Activated T-helper 1 cell treated with anti-CD3 and anti-CD28 coated beads, Interleukin-12 subunit alpha, Interleukin-12 subunit beta, Interleukin-2, Interleukin-4 antibody, amounts not matched to agents 30 ng/mL and 10 ng/mL and 1 ng/mL, durations not matched to agents 14 hours and 24 hours and 36 hours (primary cell): ENCODE measurements at regions not wholly inside any gene's neighbourhood (a gene's known extent, or its start where the extent isn't known, plus 50 kb on each side); places are given as distances from the start of the nearest gene placed in this dataset.

Experiments used
- DNase-seq: peaks from one replicate; pipeline ENCODE4 v3.0.0; 2021; ENCODE audit warnings: low spot score
- H3K27ac Mint-ChIP-seq: one replicate; pipeline ENCODE4 v1.8.0; 2021; ENCODE audit warnings: mild to moderate bottlenecking, mixed read lengths
- H3K27me3 Mint-ChIP-seq: one replicate; pipeline ENCODE4 v1.8.0; 2022; ENCODE audit warnings: mild to moderate bottlenecking, moderate library complexity, mixed read lengths; ENCODE audit not compliant: insufficient read depth
- H3K36me3 Mint-ChIP-seq: one replicate; pipeline ENCODE4 v1.8.0; 2021; ENCODE audit warnings: low read depth, mixed read lengths
- H3K4me1 Mint-ChIP-seq: one replicate; pipeline ENCODE4 v1.8.0; 2021; ENCODE audit warnings: low read depth, mixed read lengths
- H3K4me3 Mint-ChIP-seq: one replicate; pipeline ENCODE4 v1.8.0; 2021; ENCODE audit warnings: mild to moderate bottlenecking, moderate library complexity, mixed read lengths
- H3K9me3 Mint-ChIP-seq: one replicate; pipeline ENCODE4 v1.8.0; 2021; ENCODE audit warnings: mixed read lengths
- intact Hi-C: fragments of 100-400 bp; cut with micrococcal nuclease; formaldehyde crosslinking; loops from one replicate; pipeline ENCODE4 v1.15.1; 2024

DNA sequence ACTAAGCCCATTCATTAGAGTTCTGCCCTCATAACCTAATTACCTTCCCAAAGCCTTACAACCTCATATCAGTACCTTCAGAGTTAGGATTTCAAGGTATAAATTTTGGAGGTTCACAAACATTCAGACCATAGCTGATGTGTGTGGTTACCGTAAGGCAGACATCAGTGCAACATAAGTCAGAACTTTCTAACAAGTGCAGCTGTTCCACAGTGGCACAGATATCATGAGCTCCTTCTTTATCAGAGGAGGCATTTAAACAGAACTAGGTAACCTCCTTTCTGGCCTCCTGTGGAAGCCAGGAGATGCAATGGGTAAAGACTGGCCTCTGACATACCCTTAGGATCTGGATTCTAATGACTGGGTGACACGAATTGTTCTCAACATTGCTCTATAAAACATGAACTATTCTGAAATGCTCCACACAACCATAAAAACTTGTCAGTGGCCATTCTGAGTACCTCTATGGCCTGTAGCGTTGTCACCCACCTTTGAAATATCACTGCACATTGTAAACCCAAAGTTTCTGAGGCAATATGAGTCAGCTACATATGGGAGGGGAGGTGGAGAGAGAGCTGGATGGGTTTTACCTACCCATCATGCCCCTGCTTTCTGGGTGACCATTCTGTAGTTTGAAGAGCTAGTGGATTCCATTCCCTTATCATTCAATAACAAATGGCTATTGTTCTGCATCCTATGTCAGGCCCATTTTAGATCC lies 546.0 kb upstream of the TBL1XR1 start:
- Mint-ChIP-seq H3K36me3 (no peaks in the 10 kb centered on the region), H3K9me3 (no peaks in the 10 kb centered on the region), H3K27me3 (no peaks in the 10 kb centered on the region), H3K4me3 (no peak overlapping the region), H3K4me1 (no peaks in the 10 kb centered on the region), H3K27ac (no peak overlapping the region)
- DNase-seq = no peak
- intact Hi-C loops = no loop called here

DNA sequence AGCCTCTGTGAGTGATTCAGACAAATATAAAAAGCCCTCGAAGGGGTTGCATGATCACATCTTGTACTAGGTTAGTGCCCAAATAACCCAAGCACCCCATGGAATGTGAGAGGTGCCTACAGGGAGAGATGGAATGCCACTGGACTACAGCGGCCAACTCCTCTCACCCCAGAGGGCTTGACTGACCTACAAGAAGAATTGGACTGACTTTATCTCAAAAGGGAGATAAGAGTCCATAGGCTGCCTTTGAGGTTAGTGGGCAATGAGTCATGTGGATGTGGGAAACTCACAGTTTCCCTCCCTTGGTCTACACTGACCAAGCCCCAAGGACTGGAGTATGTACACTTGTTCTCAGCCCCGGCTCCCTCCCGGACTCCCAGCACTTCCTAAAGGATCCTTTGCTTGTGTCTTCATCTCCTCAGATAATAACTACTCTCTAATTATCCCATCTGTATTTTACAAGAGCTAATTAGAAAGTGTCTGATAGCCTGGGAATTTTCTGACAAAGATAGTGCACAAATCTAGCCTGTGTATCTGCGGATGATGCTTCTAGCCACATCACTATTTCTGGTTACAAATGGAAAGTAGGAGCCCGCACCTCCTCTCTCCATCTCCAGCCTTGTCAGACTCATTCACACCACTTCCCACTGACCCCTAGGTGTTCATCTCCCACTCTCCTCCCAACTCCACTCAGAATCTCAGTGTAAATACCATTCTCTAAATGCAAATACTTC lies 547.8 kb upstream of the TBL1XR1 start:
- Mint-ChIP-seq H3K4me3 (no peak overlapping the region), H3K4me1 (no peaks in the 10 kb centered on the region)

DNA sequence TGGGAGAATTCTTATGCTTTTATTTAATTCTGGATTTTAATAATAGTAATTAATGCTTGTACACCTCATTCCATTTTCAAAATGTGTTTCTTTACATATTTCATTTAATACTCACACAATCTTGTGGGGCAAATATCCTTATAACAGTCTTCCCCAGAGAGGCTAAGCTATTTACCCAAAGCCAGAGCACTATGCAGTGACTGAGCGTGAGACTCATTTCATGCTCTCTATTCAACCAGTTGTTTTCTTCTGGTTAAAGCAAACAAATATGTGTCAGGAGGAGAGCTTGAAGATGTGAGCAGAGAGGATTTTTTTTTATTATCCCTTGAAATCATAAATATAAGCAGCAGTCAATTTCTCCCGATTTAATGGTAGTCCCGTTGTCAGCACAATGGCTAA lies 548.3 kb upstream of the TBL1XR1 start:
- intact Hi-C loops = no loop called here
- Mint-ChIP-seq H3K9me3 (no peaks in the 10 kb centered on the region), H3K36me3 (no peaks in the 10 kb centered on the region), H3K4me1 (no peaks in the 10 kb centered on the region), H3K27me3 (no peaks in the 10 kb centered on the region), H3K27ac (no peak overlapping the region), H3K4me3 (no peak overlapping the region)
- DNase-seq = no peak

More for the DNA sequence above, 547.8 kb upstream of the TBL1XR1 start:
- no peak overlapping the region for H3K27ac Mint-ChIP-seq
- DNase-seq = no peak
- intact Hi-C loops = no loop called here
- no peaks in the 10 kb centered on the region for H3K27me3 Mint-ChIP-seq
- H3K36me3 Mint-ChIP-seq = no peaks in the 10 kb centered on the region
- H3K9me3 Mint-ChIP-seq = no peaks in the 10 kb centered on the region

DNA sequence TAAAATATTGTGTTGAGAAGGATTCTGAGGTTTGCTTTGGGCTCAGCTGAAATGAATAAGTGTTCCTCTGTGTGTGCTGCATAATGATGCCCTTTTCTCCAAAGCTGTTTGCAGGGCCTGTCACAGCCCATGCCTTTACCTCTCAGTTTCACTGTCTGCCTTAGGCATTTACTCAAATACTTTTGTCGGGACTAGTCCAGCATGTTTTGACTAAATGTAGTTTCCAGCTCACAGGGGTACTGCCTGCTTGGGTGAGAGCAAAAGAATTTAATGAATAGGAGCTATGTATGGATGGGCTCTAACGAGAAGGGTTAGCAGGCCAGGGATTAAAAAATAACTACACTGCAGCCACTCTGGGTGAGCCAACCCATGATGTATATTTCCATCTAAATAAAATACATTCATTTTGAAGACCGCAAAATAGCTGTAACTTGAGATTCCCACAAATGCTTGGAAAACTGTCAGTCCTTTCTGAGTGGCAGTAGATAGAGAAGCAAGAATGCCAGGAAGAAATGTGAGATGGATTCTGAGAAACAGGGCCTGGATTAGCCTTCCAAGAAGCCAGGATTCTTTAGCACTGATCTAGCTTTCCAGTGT lies 549.2 kb upstream of the TBL1XR1 start:
- Mint-ChIP-seq H3K27me3 (no peaks in the 10 kb centered on the region), H3K4me3 (no peak overlapping the region), H3K9me3 (no peaks in the 10 kb centered on the region), H3K4me1 (no peaks in the 10 kb centered on the region), H3K36me3 (no peaks in the 10 kb centered on the region), H3K27ac (no peak overlapping the region)
- intact Hi-C loops = no loop called here
- DNase-seq = no peak

DNA sequence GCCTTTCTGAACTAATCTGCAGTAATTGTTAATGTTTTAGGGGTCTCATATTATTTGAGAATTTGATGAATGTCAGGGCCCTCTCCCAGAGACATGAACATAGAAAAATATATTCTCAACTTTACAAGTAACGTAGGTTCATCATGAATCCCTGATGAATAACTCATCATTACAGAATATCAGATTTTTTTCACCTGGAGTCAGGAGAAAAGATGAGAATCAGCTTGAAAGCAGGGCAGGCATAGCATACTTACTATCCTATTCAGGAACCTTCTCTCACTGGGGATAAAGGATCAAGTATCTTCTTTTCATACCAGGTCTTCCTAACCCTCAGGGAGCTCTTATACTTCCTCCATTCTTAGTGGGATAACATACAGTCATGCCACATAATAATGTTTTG lies 552.6 kb upstream of the TBL1XR1 start:
- no peak overlapping the region for H3K4me3 Mint-ChIP-seq
- H3K27ac Mint-ChIP-seq = no peak overlapping the region
- no peak for DNase-seq
- H3K9me3 Mint-ChIP-seq = no peaks in the 10 kb centered on the region
- intact Hi-C loops = no loop called here
- H3K36me3 Mint-ChIP-seq = no peaks in the 10 kb centered on the region
- H3K27me3 Mint-ChIP-seq = no peaks in the 10 kb centered on the region
- H3K4me1 Mint-ChIP-seq = no peaks in the 10 kb centered on the region

DNA sequence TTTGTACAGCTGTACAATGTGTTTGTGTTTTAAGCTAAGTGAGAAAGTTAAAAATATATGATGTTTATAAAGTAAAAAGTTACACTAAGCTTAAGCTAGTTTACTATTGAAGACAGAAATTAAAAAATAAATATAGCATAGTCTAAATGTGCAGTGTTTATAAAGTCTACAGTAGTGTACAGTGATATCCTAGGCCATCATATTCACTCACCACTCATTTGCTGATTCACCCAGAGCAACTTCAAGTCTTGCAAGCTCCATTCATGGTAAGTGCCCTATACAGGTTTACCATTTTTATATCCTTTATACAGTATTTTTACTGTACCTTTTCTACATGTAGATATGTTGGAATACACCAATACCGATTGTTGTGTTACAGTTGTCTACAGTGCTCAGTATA lies 553.2 kb upstream of the TBL1XR1 start:
- no peak for DNase-seq
- H3K27me3 Mint-ChIP-seq = no peaks in the 10 kb centered on the region
- intact Hi-C loops = no loop called here
- H3K27ac Mint-ChIP-seq = no peak overlapping the region
- no peaks in the 10 kb centered on the region for H3K9me3 Mint-ChIP-seq
- H3K4me3 Mint-ChIP-seq = no peak overlapping the region
- H3K36me3 Mint-ChIP-seq = no peaks in the 10 kb centered on the region
- no peaks in the 10 kb centered on the region for H3K4me1 Mint-ChIP-seq

DNA sequence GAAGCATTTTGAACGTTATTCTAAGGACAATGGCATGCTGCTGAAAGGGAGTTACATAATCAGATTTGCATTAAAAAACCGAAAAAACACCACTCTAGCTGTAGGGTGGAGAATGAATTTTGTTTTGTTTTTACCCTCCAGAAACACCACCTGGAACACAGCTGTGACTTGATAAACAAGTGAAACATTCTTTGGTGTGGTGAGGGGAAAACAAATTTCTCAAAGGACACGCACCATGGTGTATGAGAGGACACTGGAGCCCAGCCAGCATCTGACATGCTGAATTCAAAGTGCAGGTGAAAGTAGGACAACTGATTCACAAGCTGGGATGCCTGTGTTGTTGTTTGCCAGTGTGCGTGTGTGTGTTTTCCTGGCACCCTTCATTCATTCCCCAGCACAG lies 554.5 kb upstream of the TBL1XR1 start:
- DNase-seq = no peak
- H3K36me3 Mint-ChIP-seq = no peaks in the 10 kb centered on the region
- no peaks in the 10 kb centered on the region for H3K9me3 Mint-ChIP-seq
- no peaks in the 10 kb centered on the region for H3K27me3 Mint-ChIP-seq
- intact Hi-C loops = no loop called here
- no peak overlapping the region for H3K4me3 Mint-ChIP-seq
- no peak overlapping the region for H3K27ac Mint-ChIP-seq
- no peaks in the 10 kb centered on the region for H3K4me1 Mint-ChIP-seq

DNA sequence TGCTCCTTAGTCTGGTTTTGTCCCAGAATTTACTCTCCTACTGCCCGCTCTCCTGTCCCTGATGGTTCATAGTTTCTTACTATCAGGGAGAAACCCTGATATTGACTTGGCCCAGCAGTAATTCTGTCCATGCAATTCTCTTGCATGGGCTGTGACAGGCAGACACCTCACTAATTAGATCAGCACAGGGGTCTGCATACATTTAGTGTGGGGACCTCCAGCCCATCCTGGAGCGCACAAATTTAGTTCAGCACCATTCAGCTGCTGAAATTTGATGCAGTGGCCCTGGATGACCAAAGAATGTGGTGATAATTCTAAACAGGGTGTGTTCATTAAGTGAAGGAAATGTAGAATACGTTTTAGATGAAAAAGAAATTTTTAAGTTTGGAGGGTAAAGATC lies 555.5 kb upstream of the TBL1XR1 start:
- Mint-ChIP-seq H3K27ac (no peak overlapping the region), H3K27me3 (no peaks in the 10 kb centered on the region), H3K4me3 (no peak overlapping the region), H3K4me1 (no peaks in the 10 kb centered on the region), H3K36me3 (no peaks in the 10 kb centered on the region), H3K9me3 (no peaks in the 10 kb centered on the region)
- intact Hi-C loops = no loop called here
- no peak for DNase-seq

DNA sequence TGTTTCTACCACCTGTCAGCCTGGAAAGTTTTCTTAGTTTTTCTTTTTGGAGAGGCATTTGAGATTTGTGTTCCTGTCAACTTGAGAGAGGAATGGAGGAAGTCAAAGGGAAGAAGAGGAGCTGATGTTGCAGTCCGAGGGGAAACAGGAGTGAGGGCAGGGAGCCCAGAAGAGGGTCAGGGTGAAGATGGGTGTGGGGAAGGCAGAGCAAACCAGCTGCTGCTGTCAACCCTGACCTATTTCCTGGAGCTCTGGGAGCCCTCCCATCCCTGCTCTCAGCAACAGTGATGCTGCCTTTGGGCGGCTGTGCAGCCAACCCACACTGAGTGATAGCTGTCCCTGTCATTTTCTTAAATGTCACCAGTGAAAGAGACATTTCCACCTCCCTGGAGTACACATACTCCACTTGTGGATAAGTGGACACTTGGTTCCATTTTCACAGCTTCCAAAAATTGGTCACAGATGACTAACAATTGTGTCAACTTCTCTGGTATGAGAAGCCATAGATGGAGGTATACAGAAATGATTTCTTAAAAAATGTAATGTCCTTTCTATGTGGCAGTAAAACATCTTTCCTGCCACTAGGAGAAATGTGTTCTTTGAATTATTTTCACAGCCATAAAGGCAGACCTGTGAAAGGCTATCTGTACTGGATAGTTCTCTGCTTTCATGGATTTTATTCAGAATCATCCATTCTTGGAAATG lies 556.3 kb upstream of the TBL1XR1 start:
- DNase-seq = no peak
- Mint-ChIP-seq H3K27me3 (no peaks in the 10 kb centered on the region), H3K4me3 (no peak overlapping the region), H3K4me1 (no peaks in the 10 kb centered on the region), H3K36me3 (no peaks in the 10 kb centered on the region), H3K27ac (no peak overlapping the region), H3K9me3 (no peaks in the 10 kb centered on the region)
- intact Hi-C loops = no loop called here

DNA sequence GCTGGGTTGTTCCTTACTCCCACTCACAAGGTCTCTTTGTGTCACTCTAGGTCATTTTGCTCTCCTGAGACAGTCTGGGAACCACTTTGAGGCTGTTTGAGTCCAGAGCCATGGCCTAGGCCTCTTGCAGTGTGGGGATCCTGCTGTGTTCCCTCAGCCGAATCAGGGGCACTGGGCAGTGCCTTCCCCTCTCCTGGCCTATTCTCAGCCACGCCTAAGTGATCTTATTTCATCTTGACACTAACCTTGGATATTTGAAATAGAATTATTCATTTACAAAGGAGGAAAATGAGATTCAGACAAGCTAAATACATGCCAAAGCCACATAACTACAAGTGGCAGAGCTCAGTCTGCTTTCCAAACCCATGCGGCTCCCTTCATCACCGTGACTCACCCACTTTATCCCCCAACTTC lies 557.2 kb upstream of the TBL1XR1 start:
- no peak for DNase-seq
- Mint-ChIP-seq H3K27me3 (no peaks in the 10 kb centered on the region), H3K9me3 (peaks cover under 1% of the 10 kb centered on the region), H3K36me3 (no peaks in the 10 kb centered on the region), H3K4me1 (no peaks in the 10 kb centered on the region), H3K27ac (no peak overlapping the region), H3K4me3 (no peak overlapping the region)
- intact Hi-C loops = no loop called here

DNA sequence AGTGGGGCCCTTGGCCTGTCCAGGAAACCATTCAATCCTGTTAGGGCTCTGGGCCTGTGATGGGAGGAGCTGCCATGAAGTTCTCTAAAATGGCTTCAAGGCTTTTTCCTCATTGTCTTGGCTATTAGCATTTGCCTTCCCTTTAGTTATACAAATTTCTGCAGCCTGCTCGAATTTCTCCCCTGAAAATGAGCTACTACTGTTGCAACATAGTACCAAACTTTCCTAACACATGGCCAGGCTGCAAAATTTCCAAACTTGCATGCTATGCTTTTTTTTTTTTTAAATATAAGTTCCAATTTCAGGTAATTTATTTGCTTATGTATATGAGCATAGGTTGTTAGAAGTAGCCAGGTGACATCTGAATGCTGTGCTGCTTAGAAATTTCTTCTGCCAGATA lies 560.8 kb upstream of the TBL1XR1 start:
- intact Hi-C loops = no loop called here
- no peaks in the 10 kb centered on the region for H3K36me3 Mint-ChIP-seq
- peaks cover 7% of the 10 kb centered on the region for H3K9me3 Mint-ChIP-seq
- H3K4me3 Mint-ChIP-seq = no peak overlapping the region
- no peak overlapping the region for H3K27ac Mint-ChIP-seq
- H3K27me3 Mint-ChIP-seq = no peaks in the 10 kb centered on the region
- no peaks in the 10 kb centered on the region for H3K4me1 Mint-ChIP-seq
- DNase-seq = no peak

DNA sequence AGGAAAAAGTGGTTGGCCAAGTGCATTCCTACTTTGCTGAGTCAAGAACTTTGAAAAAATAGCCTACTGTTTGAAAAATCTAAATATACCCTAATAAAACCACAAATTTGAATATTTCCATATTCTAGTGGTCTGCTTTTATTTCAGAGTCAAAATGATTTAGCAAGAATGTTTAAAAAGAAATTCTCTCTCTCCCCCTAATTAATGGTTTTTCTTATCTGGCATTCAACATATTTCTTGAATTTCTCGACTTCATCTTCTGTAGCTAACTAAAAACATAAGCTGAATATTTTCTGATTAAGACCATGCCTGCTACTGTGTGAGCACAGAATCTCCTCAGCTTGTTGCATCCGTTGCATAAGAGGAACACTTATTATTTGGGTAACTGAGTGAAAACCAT lies 563.5 kb upstream of the TBL1XR1 start:
- Mint-ChIP-seq H3K4me3 (no peak overlapping the region), H3K9me3 (peaks cover 7% of the 10 kb centered on the region), H3K4me1 (no peaks in the 10 kb centered on the region), H3K36me3 (no peaks in the 10 kb centered on the region), H3K27ac (no peak overlapping the region), H3K27me3 (no peaks in the 10 kb centered on the region)
- no peak for DNase-seq
- intact Hi-C loops = no loop called here

DNA sequence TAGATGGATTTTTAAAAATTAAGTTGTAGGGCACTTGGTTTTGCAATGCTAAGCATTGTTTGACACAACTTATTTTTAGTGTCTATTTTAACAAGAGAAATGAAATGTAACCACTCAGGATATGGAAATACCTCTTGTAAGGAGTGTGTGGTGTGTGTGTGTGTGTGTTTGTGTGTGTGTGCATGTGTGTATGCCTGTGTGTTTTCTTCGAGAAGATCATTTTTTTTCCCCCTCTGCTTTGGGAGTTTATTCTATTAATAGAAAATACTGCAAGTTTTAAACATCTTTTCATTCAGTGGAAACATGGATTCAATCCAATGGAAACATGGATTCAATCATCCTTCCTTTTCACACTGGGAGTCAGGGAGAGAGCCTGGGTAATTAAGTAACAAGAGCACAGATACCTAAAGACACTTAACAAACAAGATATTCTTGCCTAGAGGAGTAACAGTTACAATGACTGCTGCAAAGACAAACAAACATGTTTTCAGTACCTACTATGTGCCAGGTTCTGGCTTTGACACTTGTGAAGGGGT lies 567.2 kb upstream of the TBL1XR1 start:
- no peak overlapping the region for H3K4me3 Mint-ChIP-seq
- intact Hi-C loops = no loop called here
- H3K27me3 Mint-ChIP-seq = no peaks in the 10 kb centered on the region
- no peaks in the 10 kb centered on the region for H3K36me3 Mint-ChIP-seq
- H3K27ac Mint-ChIP-seq = no peak overlapping the region
- DNase-seq = no peak
- peaks cover 10% of the 10 kb centered on the region for H3K9me3 Mint-ChIP-seq
- no peaks in the 10 kb centered on the region for H3K4me1 Mint-ChIP-seq
